HL-60 (cell line): ENCODE measurements at regions not wholly inside any gene's neighbourhood (a gene's known extent, or its start where the extent isn't known, plus 50 kb on each side); places are given as distances from the start of the nearest gene placed in this dataset.

ENCODE experiments used
- CTCF ChIP-seq: IDR thresholded peaks from one replicate; pipeline ENCODE4 v1.5.1; 2011; ENCODE audit warnings: low read length, control low read depth, inconsistent platforms; ENCODE audit not compliant: insufficient read depth
- POLR2AphosphoS5 ChIP-seq: IDR thresholded peaks from 2 replicates; pipeline ENCODE4 v1.6.1; 2012; ENCODE audit warnings: low read depth
- REST ChIP-seq: IDR thresholded peaks from 2 replicates; pipeline ENCODE4 v1.6.1; 2012; ENCODE audit warnings: low read depth; ENCODE audit not compliant: insufficient replicate concordance

GRCh38 chr6:164007881-164008280 is 593.4 kb downstream of the QKI start:
- TF ChIP-seq CTCF (no peak), POLR2AphosphoS5 (no peak), REST (no peak)
